ENCODE measurements at regions not wholly inside any gene's neighbourhood (a gene's known extent, or its start where the extent isn't known, plus 50 kb on each side); places are given as distances from the start of the nearest gene placed in this dataset.

GRCh38 chr20:6599876-6600735 lies 167.4 kb upstream of the BMP2 start:
- TF ChIP-seq MAX (IDR thresholded peaks at IDR 0.05) (no peak), HDAC2 (IDR thresholded peaks at IDR 0.05; ENCODE audit: borderline replicate concordance in 1 of 2, low read depth in 2 of 2, low read length in 2 of 2) (no peak), KDM5A (IDR thresholded peaks at IDR 0.05; ENCODE audit: low read length) (no peak), POLR2AphosphoS5 (IDR thresholded peaks at IDR 0.05; ENCODE audit: low read depth, low read length) (no peak), SIN3A (conservative IDR thresholded peaks at IDR 0.05 in 1 of 2, IDR thresholded peaks at IDR 0.05 in 1 of 2; ENCODE audit: low read depth in 1 of 2, low read length in 2 of 2) (no peak), FOSL1 (IDR thresholded peaks at IDR 0.05; ENCODE audit: insufficient read depth, low read depth, low read length) (no peak), TAF1 (IDR thresholded peaks at IDR 0.05; ENCODE audit: low read depth, low read length) (no peak), ATF2 (IDR thresholded peaks at IDR 0.05; ENCODE audit: low read length) (no peak), ZNF274 (IDR thresholded peaks at IDR 0.05; ENCODE audit: borderline replicate concordance, extremely low read depth, low read length) (no peak), SIRT6 (IDR thresholded peaks at IDR 0.05; ENCODE audit: low read length) (no peak), GTF2F1 (IDR thresholded peaks at IDR 0.05; ENCODE audit: borderline replicate concordance, low read depth, low read length) (no peak)
- no peak overlapping the region for H4K8ac ChIP-seq (ENCODE audit: extremely low read depth, insufficient read depth, low read length)
- ChIA-PET CTCF (ENCODE audit: partially characterized antibody) (interaction anchor here (0.8 to 3.0 kb wide), 9 partner anchors 11 to 225 kb away, joined by 3 to 22 read pairs (median 4); no protein-coding TSS in a partner anchor), POLR2A (ENCODE audit: partially characterized antibody) (no interaction called here)
- H3K56ac ChIP-seq (replicated peaks; ENCODE audit: insufficient read length, low read depth, low read length) = no peak overlapping the region
- no peak overlapping the region for H3K9ac ChIP-seq (replicated peaks in 1 of 4; ENCODE audit: extremely low read depth in 1 of 4, low read depth in 3 of 4, low read length in 3 of 4)
- H2AK5ac ChIP-seq (ENCODE audit: low read depth, low read length) = no peak overlapping the region
- no peak overlapping the region for H4K5ac ChIP-seq (ENCODE audit: insufficient read length, low read depth, low read length)
- H4K91ac ChIP-seq (replicated peaks; ENCODE audit: insufficient read length, low read length) = no peak overlapping the region
- H2BK5ac ChIP-seq (ENCODE audit: low read depth, low read length) = no peak overlapping the region
- no peak overlapping the region for H3K4ac ChIP-seq (replicated peaks; ENCODE audit: insufficient read length, low read depth, low read length)
- H3K9me3 ChIP-seq (ENCODE audit: insufficient read depth in 2 of 2, low read depth in 1 of 2, low read length in 1 of 2) = no peaks in the 10 kb centered on the region
- no peak overlapping the region for H3K27ac ChIP-seq (ENCODE audit: low read depth, low read length)
- no peak overlapping the region for H3K4me2 ChIP-seq (ENCODE audit: insufficient read depth in 1 of 2, low read depth in 2 of 2, low read length in 2 of 2)
- H2AFZ ChIP-seq (ENCODE audit: low read length) = no peak overlapping the region
- no peaks in the 10 kb centered on the region for H3K23me2 ChIP-seq (ENCODE audit: low read depth, low read length)
- H3K79me2 ChIP-seq (ENCODE audit: control insufficient read depth in 1 of 2, insufficient read depth in 2 of 2, low read length in 2 of 2) = no peaks in the 10 kb centered on the region
- H3K4me1 ChIP-seq (replicated peaks in 1 of 4; ENCODE audit: control insufficient read depth in 3 of 4, insufficient read depth in 4 of 4, low read length in 3 of 4) = no peaks in the 10 kb centered on the region
- H2BK120ac ChIP-seq (replicated peaks; ENCODE audit: low read depth, low read length) = no peak overlapping the region
- H3K36me3 ChIP-seq (ENCODE audit: control insufficient read depth in 2 of 4, insufficient read depth in 4 of 4, low read length in 3 of 4) = no peaks in the 10 kb centered on the region
- no peak overlapping the region for H3K23ac ChIP-seq (ENCODE audit: insufficient read length)
- H4K20me1 ChIP-seq (replicated peaks in 1 of 2; ENCODE audit: control insufficient read depth in 1 of 2, insufficient read depth in 2 of 2, low read length in 2 of 2) = no peaks in the 10 kb centered on the region
- FAIRE-seq (no peak), DNase-seq (ENCODE audit: low read depth in 1 of 2, low spot score in 2 of 2) (no peak)
- no peak overlapping the region for H2BK20ac ChIP-seq (ENCODE audit: low read length)
- H3K27me3 ChIP-seq (replicated peaks in 1 of 4; ENCODE audit: control insufficient read depth in 3 of 4, extremely low read depth in 1 of 4, insufficient read depth in 3 of 4, low read length in 3 of 4) = no peaks in the 10 kb centered on the region
- H2BK12ac ChIP-seq (ENCODE audit: low read depth, low read length) = no peak overlapping the region
- no peak overlapping the region for H3K14ac ChIP-seq (ENCODE audit: insufficient read length)
- H3K79me1 ChIP-seq (ENCODE audit: low read depth, low read length) = no peaks in the 10 kb centered on the region
- no peak overlapping the region for H2BK15ac ChIP-seq (ENCODE audit: low read length)
- H3K18ac ChIP-seq (ENCODE audit: extremely low read depth, low read length) = no peak overlapping the region
- no peak overlapping the region for H3K4me3 ChIP-seq (ENCODE audit: extremely low read depth in 1 of 4, insufficient read depth in 2 of 4, low read depth in 3 of 4, low read length in 4 of 4)
- 91% methylated on average over 5 of the region's 5 CpGs; no CpG with 5 or more reads in 1 of the 2 experiments for WGBS, 2 experiments (ENCODE audit: extremely low coverage in 1 of 2, insufficient coverage in 1 of 2, insufficient read length in 1 of 2, insufficient replicate concordance in 2 of 2, low coverage in 1 of 2, low lambda C conversion rate in 2 of 2, missing lambda C conversion rate in 1 of 2)
